Jurkat, Clone E6-1 (cell line): ENCODE measurements at regions not wholly inside any gene's neighbourhood (a gene's known extent, or its start where the extent isn't known, plus 50 kb on each side); places are given as distances from the start of the nearest gene placed in this dataset.
"Not testable (repeated sequence)": the region's sequence is repeated elsewhere in the genome, so short reads cannot be mapped to it uniquely, and the experiment has no call there.

Experiments
- DNase-seq: peaks from one replicate; pipeline ENCODE4 v3.0.0-alpha.2; 2011; ENCODE audit warnings: low read depth, low spot score
- H3K4me3 ChIP-seq: 2 replicates; pipeline ENCODE4 v1.5.1; 2011; ENCODE audit warnings: mild to moderate bottlenecking, low read length, control low read depth, moderate library complexity

- no peak overlapping the region for H3K4me3 ChIP-seq
- no peak for DNase-seq
These were observed 873.4 kb upstream of the ADGRL3 start for GRCh38 chr4:60326735-60327134.

GRCh38 chr4:60327651-60328050 lies 872.5 kb upstream of the ADGRL3 start:
- no peak for DNase-seq
- H3K4me3 ChIP-seq: no peak overlapping the region

GRCh38 chr4:60344908-60345307 lies 855.2 kb upstream of the ADGRL3 start:
- no peak for DNase-seq

GRCh38 chr4:60345392-60345791 lies 854.7 kb upstream of the ADGRL3 start:
- no peak for DNase-seq
- no peak overlapping the region for H3K4me3 ChIP-seq

More at GRCh38 chr4:60344908-60345307, 855.2 kb upstream of the ADGRL3 start:
- H3K4me3 ChIP-seq: no peak overlapping the region

- DNase-seq: no peak
- H3K4me3 ChIP-seq: no peak overlapping the region
These were observed 840.3 kb upstream of the ADGRL3 start for GRCh38 chr4:60359746-60360367.

GRCh38 chr4:60365176-60365575 lies 835.0 kb upstream of the ADGRL3 start:
- DNase-seq: no peak
- H3K4me3 ChIP-seq: no peak overlapping the region

GRCh38 chr4:60366661-60367060 lies 833.5 kb upstream of the ADGRL3 start:
- no peak overlapping the region for H3K4me3 ChIP-seq
- DNase-seq: no peak

- no peak overlapping the region for H3K4me3 ChIP-seq
- DNase-seq: no peak
These were observed 831.1 kb upstream of the ADGRL3 start for GRCh38 chr4:60368986-60369385.

- no peak overlapping the region for H3K4me3 ChIP-seq
These were observed 822.1 kb upstream of the ADGRL3 start for GRCh38 chr4:60378010-60378409.

GRCh38 chr4:60384516-60384915 lies 815.6 kb upstream of the ADGRL3 start:
- DNase-seq: no peak
- H3K4me3 ChIP-seq: no peak overlapping the region

More at GRCh38 chr4:60378010-60378409, 822.1 kb upstream of the ADGRL3 start:
- no peak for DNase-seq

GRCh38 chr4:60389633-60390032 lies 810.5 kb upstream of the ADGRL3 start:
- no peak overlapping the region for H3K4me3 ChIP-seq
- DNase-seq: no peak

- H3K4me3 ChIP-seq: no peak overlapping the region
- DNase-seq: no peak
These were observed 803.6 kb upstream of the ADGRL3 start for GRCh38 chr4:60396341-60397049.

- no peak overlapping the region for H3K4me3 ChIP-seq
- no peak for DNase-seq
These were observed 799.5 kb upstream of the ADGRL3 start for GRCh38 chr4:60400593-60400992.

- DNase-seq: no peak
These were observed 796.1 kb upstream of the ADGRL3 start for GRCh38 chr4:60404027-60404426.

GRCh38 chr4:60422439-60422838 lies 777.7 kb upstream of the ADGRL3 start:
- DNase-seq: no peak
- H3K4me3 ChIP-seq: no peak overlapping the region

More at GRCh38 chr4:60404027-60404426, 796.1 kb upstream of the ADGRL3 start:
- no peak overlapping the region for H3K4me3 ChIP-seq

GRCh38 chr4:60423573-60424184 lies 776.4 kb upstream of the ADGRL3 start:
- not testable (repeated sequence) for DNase-seq

GRCh38 chr4:60432911-60433310 lies 767.2 kb upstream of the ADGRL3 start:
- no peak for DNase-seq
- no peak overlapping the region for H3K4me3 ChIP-seq

More at GRCh38 chr4:60423573-60424184, 776.4 kb upstream of the ADGRL3 start:
- H3K4me3 ChIP-seq: not testable (repeated sequence)

- no peak for DNase-seq
- H3K4me3 ChIP-seq: no peak overlapping the region
These were observed 757.1 kb upstream of the ADGRL3 start for GRCh38 chr4:60443068-60443467.

- no peak overlapping the region for H3K4me3 ChIP-seq
- DNase-seq: no peak
These were observed 756.3 kb upstream of the ADGRL3 start for GRCh38 chr4:60443796-60444195.

- no peak for DNase-seq
- H3K4me3 ChIP-seq: no peak overlapping the region
These were observed 750.1 kb upstream of the ADGRL3 start for GRCh38 chr4:60450054-60450453.
